ENCODE measurements at regions not wholly inside any gene's neighbourhood (a gene's known extent, or its start where the extent isn't known, plus 50 kb on each side); places are given as distances from the start of the nearest gene placed in this dataset.
"Not testable (repeated sequence)": the region's sequence is repeated elsewhere in the genome, so short reads cannot be mapped to it uniquely, and the experiment has no call there.

GRCh38 chr14:59123975-59124374, 64.5 kb upstream of the DAAM1 start:
- DNase-seq = no peak

GRCh38 chr14:59125156-59125555, 63.3 kb upstream of the DAAM1 start:
- no peak for DNase-seq

DNA sequence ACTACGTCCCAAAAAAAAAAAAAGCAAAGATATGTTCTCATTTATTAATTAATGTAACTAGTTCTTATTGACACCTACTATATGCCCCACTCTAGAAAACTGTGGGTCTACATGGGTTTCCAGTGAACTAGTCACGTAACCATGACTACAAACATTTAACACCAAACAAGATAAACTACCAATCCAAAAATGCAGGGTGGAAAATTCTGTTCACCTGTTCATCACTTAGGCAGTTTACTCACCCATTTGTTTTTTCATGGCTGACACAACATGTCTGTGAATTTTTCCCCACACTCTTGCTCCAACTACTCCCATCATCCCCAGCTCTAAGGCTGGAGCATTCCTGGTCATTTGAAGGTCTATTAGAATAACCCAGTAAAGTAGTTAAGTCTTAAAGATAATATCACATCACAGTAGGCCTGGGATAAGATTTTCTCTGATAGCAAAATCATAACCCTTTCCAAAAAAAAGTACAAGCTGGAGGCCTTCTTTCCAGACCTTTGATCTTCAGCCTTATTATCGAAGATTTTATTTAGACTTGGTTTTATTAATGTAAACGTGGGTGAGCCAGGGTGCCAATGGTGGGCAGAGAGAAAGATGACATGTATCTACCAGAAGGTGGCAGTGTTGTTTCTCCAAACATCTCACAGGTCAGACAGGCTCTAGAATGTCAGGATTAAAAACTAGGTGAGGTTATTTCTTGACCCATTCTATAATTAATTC, 61.6 kb upstream of the DAAM1 start:
- DNase-seq = peak; percentile 59

GRCh38 chr14:59127437-59127732, 61.1 kb upstream of the DAAM1 start:
- no peak for DNase-seq

DNA sequence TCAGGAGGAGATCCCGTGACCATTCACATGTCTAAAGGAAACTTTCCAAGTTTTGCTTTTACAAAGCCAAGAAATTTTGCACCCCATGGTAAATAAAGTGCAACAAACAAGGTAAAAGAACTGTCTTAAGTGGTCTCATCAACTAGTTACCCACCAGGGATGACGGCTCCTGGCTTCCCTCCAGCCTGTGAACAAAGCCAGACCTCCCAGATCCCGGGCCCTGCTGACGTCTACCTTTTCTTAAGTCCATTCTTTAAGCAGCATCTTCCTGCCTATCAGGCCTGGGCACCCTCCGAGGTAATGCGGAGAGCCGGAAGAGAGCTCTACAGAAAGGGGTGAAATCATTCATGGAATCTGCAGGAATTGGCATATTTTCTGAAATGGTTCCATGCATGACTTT, 58.0 kb upstream of the DAAM1 start:
- DNase-seq = no peak

- DNase-seq = no peak
These were observed 56.3 kb upstream of the DAAM1 start for GRCh38 chr14:59131938-59132795.

GRCh38 chr14:59132796-59133494, 55.5 kb upstream of the DAAM1 start:
- peak; percentile 29 for DNase-seq

- no peak for DNase-seq
These were observed 54.8 kb upstream of the DAAM1 start for GRCh38 chr14:59133709-59134108.

DNA sequence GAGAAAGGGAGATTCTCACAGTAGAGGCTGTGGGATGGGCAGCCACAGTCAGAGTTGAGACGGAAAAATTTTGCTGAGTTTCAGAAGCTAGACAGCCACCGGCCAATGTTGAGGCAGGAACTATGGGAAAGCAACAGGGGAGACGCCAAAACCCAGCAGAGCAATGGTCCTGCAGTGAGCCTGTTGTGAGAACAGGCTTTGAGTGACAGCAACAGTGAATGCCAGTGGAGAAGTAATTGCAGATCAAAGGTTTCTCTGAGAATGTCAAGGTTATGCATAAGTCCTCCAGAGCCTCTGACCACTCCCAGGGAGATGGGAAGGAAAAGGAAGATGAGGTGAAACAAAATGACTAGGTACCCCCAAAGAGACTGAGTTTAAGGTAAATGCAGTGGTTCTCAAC, 54.2 kb upstream of the DAAM1 start:
- no peak for DNase-seq

DNA sequence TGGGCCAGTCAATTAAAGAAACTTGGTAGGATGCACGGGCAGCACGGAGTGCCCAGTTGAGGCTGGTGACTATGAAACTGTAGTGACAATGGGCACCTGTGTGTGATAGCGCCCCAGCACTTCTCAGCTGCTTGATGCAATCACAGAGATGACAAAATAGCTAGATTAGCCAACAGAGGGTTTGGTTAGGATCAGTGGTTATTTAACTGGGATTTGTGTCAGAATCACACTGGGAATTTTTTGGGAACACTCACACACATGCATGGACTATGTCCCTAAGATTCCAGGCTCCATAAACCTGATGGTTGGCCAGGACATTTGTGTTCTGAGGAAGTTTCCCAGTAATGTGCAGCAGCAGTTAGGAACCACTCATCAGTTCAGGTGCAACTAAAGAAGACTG, 51.2 kb upstream of the DAAM1 start:
- no peak for DNase-seq

GRCh38 chr14:59138576-59138975, 49.9 kb upstream of the DAAM1 start:
- DNase-seq = not testable (repeated sequence)

Data from fibroblast of skin of right biceps (primary cell).